Islet of Langerhans (tissue), 1 donor: ENCODE measurements at regions not wholly inside any gene's neighbourhood (a gene's known extent, or its start where the extent isn't known, plus 50 kb on each side); places are given as distances from the start of the nearest gene placed in this dataset.
"Not testable (repeated sequence)": the region's sequence is repeated elsewhere in the genome, so short reads cannot be mapped to it uniquely, and the experiment has no call there.

Experiments
- FAIRE-seq: peaks from one replicate; lab custom pipeline; 2011; peaks lifted over from hg19 to GRCh38; lab: Jason Lieb, UNC

- not testable (repeated sequence) for FAIRE-seq
Measured at GRCh38 chr15:59783774-59784520, 94.8 kb upstream of the BNIP2 start.

GRCh38 chr15:59779110-59779509, 90.0 kb upstream of the BNIP2 start:
- no peak for FAIRE-seq

GRCh38 chr15:59764775-59765174, 75.7 kb upstream of the BNIP2 start:
- FAIRE-seq = no peak

GRCh38 chr15:59762558-59762957, 73.4 kb upstream of the BNIP2 start:
- FAIRE-seq = no peak

GRCh38 chr15:59760256-59760655, 71.1 kb upstream of the BNIP2 start:
- not testable (repeated sequence) for FAIRE-seq

- no peak for FAIRE-seq
Measured at GRCh38 chr15:59751552-59752413, 62.7 kb upstream of the BNIP2 start.

GRCh38 chr15:59746777-59747176, 57.7 kb upstream of the BNIP2 start:
- FAIRE-seq = no peak

GRCh38 chr15:59741274-59741906, 52.3 kb upstream of the BNIP2 start:
- FAIRE-seq = no peak

GRCh38 chr15:59739557-59740186, 50.6 kb upstream of the BNIP2 start:
- no peak for FAIRE-seq
